GM23338 (cell line): ENCODE measurements at regions not wholly inside any gene's neighbourhood (a gene's known extent, or its start where the extent isn't known, plus 50 kb on each side); places are given as distances from the start of the nearest gene placed in this dataset.

Experiments
- ATAC-seq: fragments of 200-7000 bp; cut with Tn5 transposase; 3 replicates; pipeline ENCODE4 v1.9.1; 2020
- DNase-seq: peaks from one replicate; pipeline ENCODE4 v3.0.0-alpha.2; 2015; ENCODE audit warnings: low spot score
- H2AFZ ChIP-seq: fragments of 200-600 bp; sonication (generic); 2 replicates; pipeline ENCODE4 v1.8.0; 2016; ENCODE audit warnings: antibody characterized with exemption, mild to moderate bottlenecking, moderate library complexity
- H3F3A ChIP-seq: fragments of 200-600 bp; sonication (generic); replicated peaks from 2 replicates; pipeline ENCODE4 v1.8.0; 2017; ENCODE audit warnings: antibody characterized with exemption, mixed run types, low read depth
- H3K27ac ChIP-seq: fragments of 200-600 bp; sonication (generic); 2 replicates; pipeline ENCODE4 v1.6.1; 2016; ENCODE audit warnings: low read depth
- H3K27me3 ChIP-seq: fragments of 200-600 bp; sonication (generic); 2 replicates; pipeline ENCODE4 v1.8.0; 2016; ENCODE audit warnings: mild to moderate bottlenecking, mixed run types, moderate library complexity; ENCODE audit not compliant: insufficient read depth
- H3K36me3 ChIP-seq: fragments of 200-600 bp; sonication (generic); 2 replicates; pipeline ENCODE4 v1.8.0; 2016; ENCODE audit warnings: mild to moderate bottlenecking; ENCODE audit not compliant: insufficient read depth
- H3K4me1 ChIP-seq: fragments of 200-600 bp; sonication (generic); 2 replicates; pipeline ENCODE4 v1.8.0; 2016; ENCODE audit warnings: mild to moderate bottlenecking, moderate library complexity; ENCODE audit not compliant: insufficient read depth
- H3K4me2 ChIP-seq: fragments of 200-600 bp; sonication (generic); 2 replicates; pipeline ENCODE4 v1.7.1; 2017; ENCODE audit warnings: mixed run types
- H3K4me3 ChIP-seq: fragments of 200-600 bp; sonication (generic); 2 replicates; pipeline ENCODE4 v1.6.1; 2016; ENCODE audit warnings: mixed run types
- H3K79me2 ChIP-seq: fragments of 200-600 bp; sonication (generic); replicated peaks from 2 replicates; pipeline ENCODE4 v1.8.0; 2017; ENCODE audit warnings: mild to moderate bottlenecking; ENCODE audit not compliant: insufficient read depth
- H3K9me2 ChIP-seq: fragments of 200-600 bp; sonication (generic); 2 replicates; pipeline ENCODE4 v1.8.0; 2017; ENCODE audit not compliant: insufficient read depth
- H4K20me1 ChIP-seq: fragments of 200-600 bp; sonication (generic); replicated peaks from 2 replicates; pipeline ENCODE4 v1.8.0; 2017; ENCODE audit warnings: mild to moderate bottlenecking; ENCODE audit not compliant: insufficient read depth
- H3K27ac Mint-ChIP-seq: 2 replicates; pipeline ENCODE4 v1.8.0; 2020; ENCODE audit warnings: inconsistent platforms, mild to moderate bottlenecking, moderate library complexity, mixed read lengths
- H3K27me3 Mint-ChIP-seq: 3 replicates; pipeline ENCODE4 v1.8.0; 2022; ENCODE audit warnings: low read depth, mild to moderate bottlenecking, moderate library complexity, mixed read lengths, inconsistent platforms; ENCODE audit not compliant: insufficient read depth, poor library complexity
- H3K36me3 Mint-ChIP-seq: 3 replicates; pipeline ENCODE4 v1.8.0; 2021; ENCODE audit warnings: low read depth, mild to moderate bottlenecking, inconsistent platforms, moderate library complexity, mixed read lengths
- H3K4me1 Mint-ChIP-seq: 3 replicates; pipeline ENCODE4 v1.8.0; 2020; ENCODE audit warnings: mild to moderate bottlenecking, inconsistent platforms, mixed read lengths
- H3K4me3 Mint-ChIP-seq: 3 replicates; pipeline ENCODE4 v1.8.0; 2021; ENCODE audit warnings: moderate library complexity, mild to moderate bottlenecking, inconsistent platforms, mixed read lengths
- H3K9me3 Mint-ChIP-seq: 3 replicates; pipeline ENCODE4 v1.8.0; 2020; ENCODE audit warnings: moderate library complexity, mild to moderate bottlenecking, inconsistent platforms, mixed read lengths
- CREB1 ChIP-seq: fragments of 250-450 bp; sonication (Bioruptor Pico); IDR thresholded peaks from 2 replicates; pipeline ENCODE4 v1.5.0; 2020; ENCODE audit warnings: low read depth, mild to moderate bottlenecking, moderate library complexity
- EZH2 ChIP-seq: fragments of 200-600 bp; sonication (generic); IDR thresholded peaks from one replicate; pipeline ENCODE4 v1.8.0; 2017; ENCODE audit warnings: antibody characterized with exemption, mild to moderate bottlenecking, low read depth; ENCODE audit not compliant: unreplicated experiment
- EZH2phosphoT487 ChIP-seq: fragments of 200-600 bp; sonication (generic); IDR thresholded peaks from one replicate; pipeline ENCODE4 v1.8.1; 2018; ENCODE audit warnings: antibody characterized with exemption; ENCODE audit not compliant: unreplicated experiment
- NANOG ChIP-seq: IDR thresholded peaks from 2 replicates; pipeline ENCODE4 v1.6.1; 2016; ENCODE audit warnings: antibody characterized with exemption, borderline replicate concordance
- POLR2AphosphoS5 ChIP-seq: IDR thresholded peaks from 2 replicates; pipeline ENCODE4 v1.6.1; 2016; ENCODE audit warnings: antibody characterized with exemption, low read depth
- STAT1 ChIP-seq: IDR thresholded peaks from one replicate; pipeline ENCODE4 v1.6.1; 2016; ENCODE audit warnings: antibody characterized with exemption; ENCODE audit not compliant: unreplicated experiment
- ZNF114 ChIP-seq: fragments of 250-450 bp; sonication (Bioruptor Pico); IDR thresholded peaks from 2 replicates; pipeline ENCODE4 v1.5.0; 2020; ENCODE audit warnings: mild to moderate bottlenecking, moderate library complexity
- ZNF331 ChIP-seq: fragments of 250-450 bp; sonication (Bioruptor Pico); IDR thresholded peaks from 2 replicates; pipeline ENCODE4 v1.5.0; 2020; ENCODE audit warnings: low read depth, mild to moderate bottlenecking, moderate library complexity
- TF ChIP-seq, protein P1 (sequence below): fragments of 250-450 bp; sonication (Bioruptor Pico); IDR thresholded peaks from 2 replicates; pipeline ENCODE4 v1.5.0; 2020; ENCODE audit warnings: mild to moderate bottlenecking, moderate library complexity
- TF ChIP-seq, protein P2 (sequence below): IDR thresholded peaks from 2 replicates; pipeline ENCODE4 v1.6.1; 2016; ENCODE audit warnings: antibody characterized with exemption
- TF ChIP-seq, protein P3 (sequence below), 2 experiments: fragments of 200-600 bp in 1 of 2; sonication (generic) in 1 of 2; conservative IDR thresholded peaks; 2 replicates each; pipeline versions ENCODE4 v1.5.1 to v1.6.1; 2016 to 2017; ENCODE audit warnings: antibody characterized with exemption in 2 of 2, low read depth in 2 of 2, mild to moderate bottlenecking in 2 of 2, moderate library complexity in 1 of 2

DNA sequence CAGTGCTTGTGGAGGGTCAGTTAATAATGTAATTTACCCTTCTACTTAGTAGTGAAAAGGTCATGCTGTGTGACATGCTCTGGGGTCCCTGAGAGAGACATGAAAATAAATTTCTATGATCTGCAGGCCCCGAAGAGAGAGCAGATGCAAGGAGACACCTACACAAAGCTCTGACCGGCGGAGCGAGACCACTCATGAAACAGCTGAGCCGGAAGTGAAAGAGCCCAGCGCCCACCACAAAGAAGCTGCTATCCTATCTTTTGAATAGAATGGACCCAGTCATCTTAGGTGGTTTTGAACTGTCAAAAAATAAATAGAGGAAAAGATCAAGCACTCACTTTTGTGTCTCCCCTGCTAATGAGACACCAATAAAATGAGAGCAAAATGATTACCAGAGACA lies 190.0 kb downstream of the MED10 start (continued):
- TF ChIP-seq, protein P1, sequence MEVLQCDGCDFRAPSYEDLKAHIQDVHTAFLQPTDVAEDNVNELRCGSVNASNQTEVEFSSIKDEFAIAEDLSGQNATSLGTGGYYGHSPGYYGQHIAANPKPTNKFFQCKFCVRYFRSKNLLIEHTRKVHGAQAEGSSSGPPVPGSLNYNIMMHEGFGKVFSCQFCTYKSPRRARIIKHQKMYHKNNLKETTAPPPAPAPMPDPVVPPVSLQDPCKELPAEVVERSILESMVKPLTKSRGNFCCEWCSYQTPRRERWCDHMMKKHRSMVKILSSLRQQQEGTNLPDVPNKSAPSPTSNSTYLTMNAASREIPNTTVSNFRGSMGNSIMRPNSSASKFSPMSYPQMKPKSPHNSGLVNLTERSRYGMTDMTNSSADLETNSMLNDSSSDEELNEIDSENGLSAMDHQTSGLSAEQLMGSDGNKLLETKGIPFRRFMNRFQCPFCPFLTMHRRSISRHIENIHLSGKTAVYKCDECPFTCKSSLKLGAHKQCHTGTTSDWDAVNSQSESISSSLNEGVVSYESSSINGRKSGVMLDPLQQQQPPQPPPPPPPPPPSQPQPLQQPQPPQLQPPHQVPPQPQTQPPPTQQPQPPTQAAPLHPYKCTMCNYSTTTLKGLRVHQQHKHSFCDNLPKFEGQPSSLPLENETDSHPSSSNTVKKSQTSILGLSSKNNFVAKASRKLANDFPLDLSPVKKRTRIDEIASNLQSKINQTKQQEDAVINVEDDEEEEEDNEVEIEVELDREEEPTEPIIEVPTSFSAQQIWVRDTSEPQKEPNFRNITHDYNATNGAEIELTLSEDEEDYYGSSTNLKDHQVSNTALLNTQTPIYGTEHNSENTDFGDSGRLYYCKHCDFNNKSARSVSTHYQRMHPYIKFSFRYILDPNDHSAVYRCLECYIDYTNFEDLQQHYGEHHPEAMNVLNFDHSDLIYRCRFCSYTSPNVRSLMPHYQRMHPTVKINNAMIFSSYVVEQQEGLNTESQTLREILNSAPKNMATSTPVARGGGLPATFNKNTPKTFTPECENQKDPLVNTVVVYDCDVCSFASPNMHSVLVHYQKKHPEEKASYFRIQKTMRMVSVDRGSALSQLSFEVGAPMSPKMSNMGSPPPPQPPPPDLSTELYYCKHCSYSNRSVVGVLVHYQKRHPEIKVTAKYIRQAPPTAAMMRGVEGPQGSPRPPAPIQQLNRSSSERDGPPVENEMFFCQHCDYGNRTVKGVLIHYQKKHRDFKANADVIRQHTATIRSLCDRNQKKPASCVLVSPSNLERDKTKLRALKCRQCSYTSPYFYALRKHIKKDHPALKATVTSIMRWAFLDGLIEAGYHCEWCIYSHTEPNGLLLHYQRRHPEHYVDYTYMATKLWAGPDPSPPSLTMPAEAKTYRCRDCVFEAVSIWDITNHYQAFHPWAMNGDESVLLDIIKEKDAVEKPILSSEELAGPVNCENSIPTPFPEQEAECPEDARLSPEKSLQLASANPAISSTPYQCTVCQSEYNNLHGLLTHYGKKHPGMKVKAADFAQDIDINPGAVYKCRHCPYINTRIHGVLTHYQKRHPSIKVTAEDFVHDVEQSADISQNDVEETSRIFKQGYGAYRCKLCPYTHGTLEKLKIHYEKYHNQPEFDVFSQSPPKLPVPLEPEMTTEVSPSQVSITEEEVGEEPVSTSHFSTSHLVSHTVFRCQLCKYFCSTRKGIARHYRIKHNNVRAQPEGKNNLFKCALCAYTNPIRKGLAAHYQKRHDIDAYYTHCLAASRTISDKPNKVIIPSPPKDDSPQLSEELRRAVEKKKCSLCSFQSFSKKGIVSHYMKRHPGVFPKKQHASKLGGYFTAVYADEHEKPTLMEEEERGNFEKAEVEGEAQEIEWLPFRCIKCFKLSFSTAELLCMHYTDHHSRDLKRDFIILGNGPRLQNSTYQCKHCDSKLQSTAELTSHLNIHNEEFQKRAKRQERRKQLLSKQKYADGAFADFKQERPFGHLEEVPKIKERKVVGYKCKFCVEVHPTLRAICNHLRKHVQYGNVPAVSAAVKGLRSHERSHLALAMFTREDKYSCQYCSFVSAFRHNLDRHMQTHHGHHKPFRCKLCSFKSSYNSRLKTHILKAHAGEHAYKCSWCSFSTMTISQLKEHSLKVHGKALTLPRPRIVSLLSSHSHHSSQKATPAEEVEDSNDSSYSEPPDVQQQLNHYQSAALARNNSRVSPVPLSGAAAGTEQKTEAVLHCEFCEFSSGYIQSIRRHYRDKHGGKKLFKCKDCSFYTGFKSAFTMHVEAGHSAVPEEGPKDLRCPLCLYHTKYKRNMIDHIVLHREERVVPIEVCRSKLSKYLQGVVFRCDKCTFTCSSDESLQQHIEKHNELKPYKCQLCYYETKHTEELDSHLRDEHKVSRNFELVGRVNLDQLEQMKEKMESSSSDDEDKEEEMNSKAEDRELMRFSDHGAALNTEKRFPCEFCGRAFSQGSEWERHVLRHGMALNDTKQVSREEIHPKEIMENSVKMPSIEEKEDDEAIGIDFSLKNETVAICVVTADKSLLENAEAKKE (CRISPR knock-in tag), result no peak
- TF ChIP-seq STAT1 (no peak), NANOG (no peak), CREB1 (CRISPR knock-in tag) (no peak), EZH2 (no peak)
- TF ChIP-seq, protein P2, sequence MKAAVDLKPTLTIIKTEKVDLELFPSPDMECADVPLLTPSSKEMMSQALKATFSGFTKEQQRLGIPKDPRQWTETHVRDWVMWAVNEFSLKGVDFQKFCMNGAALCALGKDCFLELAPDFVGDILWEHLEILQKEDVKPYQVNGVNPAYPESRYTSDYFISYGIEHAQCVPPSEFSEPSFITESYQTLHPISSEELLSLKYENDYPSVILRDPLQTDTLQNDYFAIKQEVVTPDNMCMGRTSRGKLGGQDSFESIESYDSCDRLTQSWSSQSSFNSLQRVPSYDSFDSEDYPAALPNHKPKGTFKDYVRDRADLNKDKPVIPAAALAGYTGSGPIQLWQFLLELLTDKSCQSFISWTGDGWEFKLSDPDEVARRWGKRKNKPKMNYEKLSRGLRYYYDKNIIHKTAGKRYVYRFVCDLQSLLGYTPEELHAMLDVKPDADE, result no peak

DNA sequence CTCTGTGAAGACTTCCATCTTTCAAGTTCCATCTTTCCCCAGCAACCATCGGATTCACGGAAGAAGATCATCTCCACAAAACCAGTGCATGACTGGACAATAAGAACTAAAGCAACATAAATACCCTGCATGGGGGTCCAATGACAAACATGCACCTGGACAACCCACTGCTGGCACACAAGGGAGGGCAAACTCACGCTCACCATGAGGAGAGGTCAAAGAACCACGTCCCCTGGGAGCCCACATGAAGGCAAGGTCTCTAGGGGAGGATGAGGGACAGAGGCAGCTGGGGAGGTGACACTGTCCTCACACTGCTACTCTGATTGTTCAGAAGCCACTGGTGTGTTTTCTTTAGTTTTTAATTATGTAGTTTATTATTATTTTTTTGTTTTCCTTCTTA lies 190.8 kb downstream of the MED10 start:
- no peaks in the 10 kb centered on the region for H3F3A ChIP-seq
- no peak for ATAC-seq
- DNase-seq, result no peak
- Mint-ChIP-seq H3K4me3 (no peak overlapping the region), H3K9me3 (peaks cover 6% of the 10 kb centered on the region; the same call in 1 of the 3 replicates), H3K27ac (no peak overlapping the region), H3K36me3 (peaks cover 4% of the 10 kb centered on the region; the same call in 2 of the 3 replicates), H3K4me1 (no peaks in the 10 kb centered on the region), H3K27me3 (peaks cover 2% of the 10 kb centered on the region)
- no peaks in the 10 kb centered on the region for H3K9me2 ChIP-seq
- H3K79me2 ChIP-seq, result no peaks in the 10 kb centered on the region
- H3K4me1 ChIP-seq, result no peaks in the 10 kb centered on the region
- no peak overlapping the region for H3K4me2 ChIP-seq
- H3K27ac ChIP-seq, result no peak overlapping the region
- H3K36me3 ChIP-seq, result no peaks in the 10 kb centered on the region
- no peak overlapping the region for H3K4me3 ChIP-seq
- H2AFZ ChIP-seq, result no peak overlapping the region
- H4K20me1 ChIP-seq, result no peaks in the 10 kb centered on the region
- no peaks in the 10 kb centered on the region for H3K27me3 ChIP-seq
- TF ChIP-seq POLR2AphosphoS5, result no peak
- TF ChIP-seq, protein P2, result no peak
- no peak for TF ChIP-seq CREB1 (CRISPR knock-in tag)
- TF ChIP-seq EZH2, result no peak
- no peak for TF ChIP-seq ZNF114
- no peak for TF ChIP-seq EZH2phosphoT487
- no peak for TF ChIP-seq STAT1
- TF ChIP-seq, protein P3, sequence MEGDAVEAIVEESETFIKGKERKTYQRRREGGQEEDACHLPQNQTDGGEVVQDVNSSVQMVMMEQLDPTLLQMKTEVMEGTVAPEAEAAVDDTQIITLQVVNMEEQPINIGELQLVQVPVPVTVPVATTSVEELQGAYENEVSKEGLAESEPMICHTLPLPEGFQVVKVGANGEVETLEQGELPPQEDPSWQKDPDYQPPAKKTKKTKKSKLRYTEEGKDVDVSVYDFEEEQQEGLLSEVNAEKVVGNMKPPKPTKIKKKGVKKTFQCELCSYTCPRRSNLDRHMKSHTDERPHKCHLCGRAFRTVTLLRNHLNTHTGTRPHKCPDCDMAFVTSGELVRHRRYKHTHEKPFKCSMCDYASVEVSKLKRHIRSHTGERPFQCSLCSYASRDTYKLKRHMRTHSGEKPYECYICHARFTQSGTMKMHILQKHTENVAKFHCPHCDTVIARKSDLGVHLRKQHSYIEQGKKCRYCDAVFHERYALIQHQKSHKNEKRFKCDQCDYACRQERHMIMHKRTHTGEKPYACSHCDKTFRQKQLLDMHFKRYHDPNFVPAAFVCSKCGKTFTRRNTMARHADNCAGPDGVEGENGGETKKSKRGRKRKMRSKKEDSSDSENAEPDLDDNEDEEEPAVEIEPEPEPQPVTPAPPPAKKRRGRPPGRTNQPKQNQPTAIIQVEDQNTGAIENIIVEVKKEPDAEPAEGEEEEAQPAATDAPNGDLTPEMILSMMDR (conservative IDR thresholded peaks at IDR 0.05; ENCODE audit: low read depth in 2 of 2), result no peak
- TF ChIP-seq ZNF331, result no peak
